Caco-2 (cell line): ENCODE measurements at regions not wholly inside any gene's neighbourhood (a gene's known extent, or its start where the extent isn't known, plus 50 kb on each side); places are given as distances from the start of the nearest gene placed in this dataset.

Experiments
- BruUV-seq: library from RNA; stranded (reverse); fragments of 400-500 nt; replicated peaks from 2 replicates; lab custom pipeline; 2021; lab: Mats Ljungman, UMichigan
- CTCF ChIA-PET: fragments of 300-600 bp; sonication (Branson Sonifier 250); formaldehyde crosslinking; loops from one replicate; lab custom pipeline; 2022; ENCODE audit warnings: antibody characterized with exemption; lab: Charles Lee
- POLR2A ChIA-PET: fragments of 300-600 bp; sonication (Branson Sonifier 250); formaldehyde crosslinking; loops from one replicate; lab custom pipeline; 2022; ENCODE audit warnings: antibody characterized with exemption; lab: Charles Lee
- DNase-seq, 2 experiments: peaks; one replicate each; pipeline versions ENCODE4 v3.0.0 to v3.0.0-alpha.2; 2020 to 2022
- H3K27me3 ChIP-seq: replicated peaks from 2 replicates; pipeline ENCODE4 v1.6.0; 2011; ENCODE audit warnings: low read length; ENCODE audit not compliant: control insufficient read depth, insufficient read depth
- H3K36me3 ChIP-seq: 2 replicates; pipeline ENCODE4 v1.5.1; 2011; ENCODE audit warnings: low read length; ENCODE audit not compliant: control insufficient read depth, insufficient read depth
- H3K4me1 ChIP-seq: fragments of 250-450 bp; sonication (Bioruptor Pico); 2 replicates; pipeline ENCODE4 v1.5.1; 2020; ENCODE audit warnings: mild to moderate bottlenecking
- H3K4me3 ChIP-seq: 2 replicates; pipeline ENCODE4 v1.5.1; 2011; ENCODE audit warnings: low read depth, mild to moderate bottlenecking, control low read depth, low read length
- H3K9me3 ChIP-seq: fragments of 250-450 bp; sonication (Bioruptor Pico); 2 replicates; pipeline ENCODE4 v1.5.1; 2020; ENCODE audit warnings: mild to moderate bottlenecking, moderate library complexity
- H3K27ac Mint-ChIP-seq: one replicate; pipeline ENCODE4 v1.8.0; 2022; ENCODE audit warnings: mixed read lengths; ENCODE audit not compliant: unreplicated experiment
- H3K27me3 Mint-ChIP-seq: one replicate; pipeline ENCODE4 v1.8.0; 2022; ENCODE audit warnings: mixed read lengths; ENCODE audit not compliant: insufficient read depth, unreplicated experiment
- H3K36me3 Mint-ChIP-seq: one replicate; pipeline ENCODE4 v1.8.0; 2022; ENCODE audit warnings: mild to moderate bottlenecking, mixed read lengths; ENCODE audit not compliant: insufficient read depth, unreplicated experiment
- H3K4me1 Mint-ChIP-seq: one replicate; pipeline ENCODE4 v1.8.0; 2022; ENCODE audit warnings: low read depth, mixed read lengths; ENCODE audit not compliant: unreplicated experiment
- H3K4me3 Mint-ChIP-seq: one replicate; pipeline ENCODE4 v1.8.0; 2022; ENCODE audit warnings: mild to moderate bottlenecking, moderate library complexity, mixed read lengths; ENCODE audit not compliant: unreplicated experiment
- H3K9me3 Mint-ChIP-seq: one replicate; pipeline ENCODE4 v1.8.0; 2022; ENCODE audit warnings: mixed read lengths; ENCODE audit not compliant: unreplicated experiment
- CTCF ChIP-seq, 2 experiments: fragments of 200-600 bp in 1 of 2; IDR thresholded peaks; 1 replicate in 1 of 2; 2 replicates in 1 of 2; pipeline versions ENCODE4 v1.5.1 to v1.8.0; 2011 to 2022; ENCODE audit warnings: antibody characterized with exemption in 1 of 2, control low read depth in 1 of 2, inconsistent platforms in 1 of 2, low read depth in 1 of 2, low read length in 1 of 2, mild to moderate bottlenecking in 1 of 2, moderate library complexity in 1 of 2; ENCODE audit not compliant: insufficient read depth in 1 of 2, severe bottlenecking in 1 of 2, unreplicated experiment in 1 of 2
- intact Hi-C: fragments of 100-400 bp; cut with micrococcal nuclease; formaldehyde crosslinking; loops from one replicate; pipeline ENCODE4 v1.10.0; 2022; ENCODE audit not compliant: unreplicated experiment

GRCh38 chr4:79014230-79014629, 75.0 kb upstream of the PAQR3 start:
- Mint-ChIP-seq H3K4me1 (no peaks in the 10 kb centered on the region), H3K9me3 (no peaks in the 10 kb centered on the region), H3K27ac (no peak overlapping the region), H3K27me3 (no peaks in the 10 kb centered on the region), H3K4me3 (no peak overlapping the region), H3K36me3 (no peaks in the 10 kb centered on the region)
- Histone ChIP-seq H3K4me1 (no peaks in the 10 kb centered on the region), H3K9me3 (no peaks in the 10 kb centered on the region), H3K4me3 (no peak overlapping the region), H3K36me3 (no peaks in the 10 kb centered on the region), H3K27me3 (no peaks in the 10 kb centered on the region)
- no TSS peak for BruUV-seq
- intact Hi-C loops: no loop called here
- ChIA-PET CTCF (no interaction called here), POLR2A (no interaction called here)
- no peak for TF ChIP-seq CTCF (IDR thresholded peaks at IDR 0.05; ENCODE audit: insufficient read depth in 1 of 2, low read depth in 1 of 2, low read length in 1 of 2, severe bottlenecking in 1 of 2, unreplicated experiment in 1 of 2)
- no peak for DNase-seq

GRCh38 chr4:79013756-79014155, 74.5 kb upstream of the PAQR3 start:
- H3K27me3 Mint-ChIP-seq: no peaks in the 10 kb centered on the region
- H3K9me3 Mint-ChIP-seq: no peaks in the 10 kb centered on the region

GRCh38 chr4:78990938-78991810, 51.9 kb upstream of the PAQR3 start:
- POLR2A ChIA-PET: no interaction called here
- no peak overlapping the region for H3K27ac Mint-ChIP-seq

More at GRCh38 chr4:79013756-79014155, 74.5 kb upstream of the PAQR3 start:
- no peaks in the 10 kb centered on the region for H3K27me3 ChIP-seq
- Mint-ChIP-seq H3K4me1 (no peaks in the 10 kb centered on the region), H3K4me3 (no peak overlapping the region), H3K27ac (no peak overlapping the region), H3K36me3 (no peaks in the 10 kb centered on the region)
- H3K9me3 ChIP-seq: no peaks in the 10 kb centered on the region
- no peaks in the 10 kb centered on the region for H3K36me3 ChIP-seq
- ChIA-PET CTCF (no interaction called here), POLR2A (no interaction called here)
- no peak for DNase-seq
- no peaks in the 10 kb centered on the region for H3K4me1 ChIP-seq
- intact Hi-C loops: no loop called here
- no TSS peak for BruUV-seq
- TF ChIP-seq CTCF (IDR thresholded peaks at IDR 0.05; ENCODE audit: insufficient read depth in 1 of 2, low read depth in 1 of 2, low read length in 1 of 2, severe bottlenecking in 1 of 2, unreplicated experiment in 1 of 2): no peak
- no peak overlapping the region for H3K4me3 ChIP-seq

More at GRCh38 chr4:78990938-78991810, 51.9 kb upstream of the PAQR3 start:
- no peak for DNase-seq
- Histone ChIP-seq H3K4me3 (no peak overlapping the region), H3K27me3 (no peaks in the 10 kb centered on the region), H3K9me3 (no peaks in the 10 kb centered on the region), H3K4me1 (no peaks in the 10 kb centered on the region), H3K36me3 (no peaks in the 10 kb centered on the region)
- Mint-ChIP-seq H3K36me3 (no peaks in the 10 kb centered on the region), H3K4me1 (no peaks in the 10 kb centered on the region), H3K9me3 (no peaks in the 10 kb centered on the region), H3K4me3 (no peak overlapping the region), H3K27me3 (peaks cover 3% of the 10 kb centered on the region)
- CTCF ChIA-PET: no interaction called here
- BruUV-seq: no TSS peak
- no peak for TF ChIP-seq CTCF (IDR thresholded peaks at IDR 0.05; ENCODE audit: insufficient read depth in 1 of 2, low read depth in 1 of 2, low read length in 1 of 2, severe bottlenecking in 1 of 2, unreplicated experiment in 1 of 2)
- intact Hi-C loops: no loop called here
